ENCODE measurements at regions not wholly inside any gene's neighbourhood (a gene's known extent, or its start where the extent isn't known, plus 50 kb on each side); places are given as distances from the start of the nearest gene placed in this dataset.

- TF ChIP-seq, protein P1, sequence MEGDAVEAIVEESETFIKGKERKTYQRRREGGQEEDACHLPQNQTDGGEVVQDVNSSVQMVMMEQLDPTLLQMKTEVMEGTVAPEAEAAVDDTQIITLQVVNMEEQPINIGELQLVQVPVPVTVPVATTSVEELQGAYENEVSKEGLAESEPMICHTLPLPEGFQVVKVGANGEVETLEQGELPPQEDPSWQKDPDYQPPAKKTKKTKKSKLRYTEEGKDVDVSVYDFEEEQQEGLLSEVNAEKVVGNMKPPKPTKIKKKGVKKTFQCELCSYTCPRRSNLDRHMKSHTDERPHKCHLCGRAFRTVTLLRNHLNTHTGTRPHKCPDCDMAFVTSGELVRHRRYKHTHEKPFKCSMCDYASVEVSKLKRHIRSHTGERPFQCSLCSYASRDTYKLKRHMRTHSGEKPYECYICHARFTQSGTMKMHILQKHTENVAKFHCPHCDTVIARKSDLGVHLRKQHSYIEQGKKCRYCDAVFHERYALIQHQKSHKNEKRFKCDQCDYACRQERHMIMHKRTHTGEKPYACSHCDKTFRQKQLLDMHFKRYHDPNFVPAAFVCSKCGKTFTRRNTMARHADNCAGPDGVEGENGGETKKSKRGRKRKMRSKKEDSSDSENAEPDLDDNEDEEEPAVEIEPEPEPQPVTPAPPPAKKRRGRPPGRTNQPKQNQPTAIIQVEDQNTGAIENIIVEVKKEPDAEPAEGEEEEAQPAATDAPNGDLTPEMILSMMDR (IDR thresholded peaks at IDR 0.05; ENCODE audit: low read depth, low read length, poor library complexity, severe bottlenecking), result no peak
- TF ChIP-seq EZH2phosphoT487 (IDR thresholded peaks at IDR 0.05; ENCODE audit: borderline replicate concordance, low read length), result no peak
Observed at GRCh38 chr10:129163531-129163930, 303.5 kb upstream of the MGMT start.

All from DOHH2 (cell line).